22Rv1 (cell line): ENCODE measurements at regions not wholly inside any gene's neighbourhood (a gene's known extent, or its start where the extent isn't known, plus 50 kb on each side); places are given as distances from the start of the nearest gene placed in this dataset.

Experiments used
- H3K27ac ChIP-seq: fragments of 450-650 bp; 2 replicates; pipeline ENCODE4 v1.5.1; 2017
- CTCF ChIP-seq: fragments of 450-650 bp; IDR thresholded peaks from 2 replicates; pipeline ENCODE4 v1.5.1; 2017; ENCODE audit warnings: mild to moderate bottlenecking
- ZFX ChIP-seq: fragments of 450-650 bp; IDR thresholded peaks from 2 replicates; pipeline ENCODE4 v1.6.1; 2017; ENCODE audit warnings: antibody characterized with exemption, borderline replicate concordance

GRCh38 chr10:59460601-59461000 is 98.3 kb upstream of the FAM13C start:
- no peak overlapping the region for H3K27ac ChIP-seq
- TF ChIP-seq ZFX = no peak

DNA sequence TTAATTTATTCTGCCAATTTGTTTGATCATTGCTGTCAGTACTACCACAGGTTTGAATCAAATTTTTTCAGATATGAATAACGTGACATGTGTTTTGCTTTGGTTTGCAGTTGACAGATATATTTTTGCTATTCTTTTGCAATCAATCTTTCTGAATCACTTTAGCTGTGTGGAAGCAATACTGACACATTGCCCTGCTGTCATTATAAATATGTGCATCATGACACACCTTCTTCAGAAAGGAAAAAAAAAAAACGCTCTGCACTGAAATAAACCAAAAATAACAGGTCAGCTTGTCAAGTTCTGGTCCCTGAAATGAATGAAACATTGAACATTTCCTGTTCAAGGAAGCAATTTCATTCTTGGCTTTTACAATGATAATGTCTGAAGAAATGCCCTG is 93.8 kb upstream of the FAM13C start:
- TF ChIP-seq CTCF (no peak), ZFX (no peak)
- H3K27ac ChIP-seq = no peak overlapping the region

- no peak overlapping the region for H3K27ac ChIP-seq
- TF ChIP-seq CTCF (no peak), ZFX (no peak)
Measured at GRCh38 chr10:59454171-59454919, 92.0 kb upstream of the FAM13C start.

- no peak overlapping the region for H3K27ac ChIP-seq
- TF ChIP-seq ZFX (no peak), CTCF (no peak)
Measured at GRCh38 chr10:59448616-59449015, 86.3 kb upstream of the FAM13C start.

- H3K27ac ChIP-seq = no peak overlapping the region
- TF ChIP-seq CTCF (no peak), ZFX (no peak)
Measured at GRCh38 chr10:59435707-59436106, 73.4 kb upstream of the FAM13C start.

- TF ChIP-seq ZFX = no peak
- no peak for TF ChIP-seq CTCF
- no peak overlapping the region for H3K27ac ChIP-seq
Measured at GRCh38 chr10:59434463-59435321, 72.3 kb upstream of the FAM13C start.

DNA sequence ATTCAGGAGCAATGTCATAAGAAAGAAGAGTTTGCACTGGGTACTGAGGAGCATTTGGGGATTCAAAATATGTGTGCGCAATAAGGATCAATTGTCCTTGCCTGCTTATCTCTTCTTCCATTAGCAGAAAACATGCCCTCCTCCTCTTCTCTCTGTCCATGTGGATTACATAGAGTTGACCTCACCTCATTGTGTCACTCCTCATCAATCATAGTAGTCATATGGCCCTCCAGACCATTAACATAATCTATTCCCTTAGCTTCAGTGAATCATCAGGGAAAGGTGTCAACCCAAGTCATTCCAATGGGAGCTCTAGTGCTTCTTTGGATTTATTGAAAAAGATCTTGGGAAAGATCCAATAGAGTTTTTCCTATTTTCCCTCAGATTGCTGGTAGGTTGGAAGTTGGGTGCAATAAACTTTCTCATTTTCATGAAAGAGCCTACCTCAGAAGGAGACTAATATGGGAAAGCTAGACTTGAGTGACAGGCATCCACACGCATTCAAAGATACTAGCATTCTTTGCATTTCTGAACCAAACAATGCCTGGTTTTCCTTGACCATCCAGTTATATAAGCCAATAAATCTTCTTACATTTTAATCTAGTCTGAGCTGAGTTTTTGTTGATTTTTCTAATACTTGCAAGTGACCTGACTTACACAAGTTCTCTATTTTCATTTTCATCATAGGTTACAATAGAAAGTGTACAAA is 71.5 kb upstream of the FAM13C start:
- H3K27ac ChIP-seq = no peak overlapping the region
- no peak for TF ChIP-seq CTCF
- no peak for TF ChIP-seq ZFX
